PFSK-1 (cell line): ENCODE measurements at regions not wholly inside any gene's neighbourhood (a gene's known extent, or its start where the extent isn't known, plus 50 kb on each side); places are given as distances from the start of the nearest gene placed in this dataset.

ENCODE experiments used
- FOXP2 ChIP-seq: optimal IDR thresholded peaks from 2 replicates; pipeline ENCODE3; 2011; ENCODE audit warnings: borderline replicate concordance, control low read depth, inconsistent platforms; ENCODE audit not compliant: insufficient read depth; ENCODE audit errors: extremely low read length, extremely low read depth
- POLR2AphosphoS5 ChIP-seq: IDR thresholded peaks from 2 replicates; pipeline ENCODE4 v1.6.1; 2012; ENCODE audit warnings: low read depth, mild to moderate bottlenecking, control low read depth, low read length, moderate library complexity
- SIN3A ChIP-seq: IDR thresholded peaks from 2 replicates; pipeline ENCODE4 v1.6.1; 2012; ENCODE audit warnings: mild to moderate bottlenecking, low read length, moderate library complexity, borderline replicate concordance; ENCODE audit not compliant: insufficient read depth
- TAF1 ChIP-seq: IDR thresholded peaks from 2 replicates; pipeline ENCODE4 v1.6.1; 2012; ENCODE audit warnings: low read length, control low read depth, borderline replicate concordance; ENCODE audit not compliant: insufficient read depth
- TF ChIP-seq, protein P1 (sequence below), 2 experiments: IDR thresholded peaks; 2 replicates each; pipeline versions ENCODE4 v1.6.1 to v1.8.0; 2011 to 2012; ENCODE audit warnings: low read depth in 2 of 2, low read length in 2 of 2, control low read depth in 1 of 2, inconsistent platforms in 1 of 2, mild to moderate bottlenecking in 1 of 2, moderate library complexity in 1 of 2; ENCODE audit not compliant: insufficient read depth in 1 of 2

DNA sequence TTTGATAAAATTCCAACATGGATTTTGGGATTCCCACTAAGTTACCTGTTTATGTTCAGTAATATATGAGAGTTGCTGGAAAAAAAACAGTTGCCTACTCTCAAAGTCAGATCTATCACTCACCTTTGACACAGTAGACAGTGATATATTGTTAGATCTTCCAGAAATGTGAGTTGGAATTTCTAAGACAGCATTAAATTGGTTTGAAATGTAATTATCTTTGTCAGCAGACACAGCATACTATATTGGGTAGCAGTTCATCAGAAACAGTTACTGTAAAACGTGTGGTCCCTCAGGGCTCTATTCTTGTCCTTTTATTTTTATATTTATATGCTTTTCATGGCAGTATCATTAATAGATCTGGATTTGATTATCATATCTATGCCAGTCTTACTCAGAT is 433.6 kb upstream of the ARRDC3 start:
- TF ChIP-seq POLR2AphosphoS5, result no peak
- TF ChIP-seq SIN3A, result no peak
- TF ChIP-seq TAF1, result no peak
- no peak for TF ChIP-seq FOXP2

DNA sequence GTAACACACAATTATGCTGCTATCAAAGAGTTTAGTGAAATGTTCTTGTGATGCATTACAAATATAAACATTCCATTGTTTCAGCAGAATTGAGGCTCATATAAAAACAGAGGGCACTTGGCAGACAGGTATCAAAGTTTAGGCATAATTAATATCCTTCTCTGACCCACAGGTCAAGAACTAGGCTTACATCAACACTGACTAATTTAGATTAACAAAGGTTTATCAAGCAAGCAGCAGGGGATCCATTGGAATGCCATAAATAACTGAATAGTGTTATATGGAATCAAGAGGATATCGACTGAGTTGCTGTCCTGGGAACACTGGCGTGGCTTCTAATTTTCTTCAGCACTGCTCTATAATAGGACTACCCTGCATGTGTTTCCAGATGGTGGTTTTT is 414.5 kb upstream of the ARRDC3 start:
- TF ChIP-seq TAF1, result no peak
- no peak for TF ChIP-seq FOXP2
- TF ChIP-seq, protein P1, sequence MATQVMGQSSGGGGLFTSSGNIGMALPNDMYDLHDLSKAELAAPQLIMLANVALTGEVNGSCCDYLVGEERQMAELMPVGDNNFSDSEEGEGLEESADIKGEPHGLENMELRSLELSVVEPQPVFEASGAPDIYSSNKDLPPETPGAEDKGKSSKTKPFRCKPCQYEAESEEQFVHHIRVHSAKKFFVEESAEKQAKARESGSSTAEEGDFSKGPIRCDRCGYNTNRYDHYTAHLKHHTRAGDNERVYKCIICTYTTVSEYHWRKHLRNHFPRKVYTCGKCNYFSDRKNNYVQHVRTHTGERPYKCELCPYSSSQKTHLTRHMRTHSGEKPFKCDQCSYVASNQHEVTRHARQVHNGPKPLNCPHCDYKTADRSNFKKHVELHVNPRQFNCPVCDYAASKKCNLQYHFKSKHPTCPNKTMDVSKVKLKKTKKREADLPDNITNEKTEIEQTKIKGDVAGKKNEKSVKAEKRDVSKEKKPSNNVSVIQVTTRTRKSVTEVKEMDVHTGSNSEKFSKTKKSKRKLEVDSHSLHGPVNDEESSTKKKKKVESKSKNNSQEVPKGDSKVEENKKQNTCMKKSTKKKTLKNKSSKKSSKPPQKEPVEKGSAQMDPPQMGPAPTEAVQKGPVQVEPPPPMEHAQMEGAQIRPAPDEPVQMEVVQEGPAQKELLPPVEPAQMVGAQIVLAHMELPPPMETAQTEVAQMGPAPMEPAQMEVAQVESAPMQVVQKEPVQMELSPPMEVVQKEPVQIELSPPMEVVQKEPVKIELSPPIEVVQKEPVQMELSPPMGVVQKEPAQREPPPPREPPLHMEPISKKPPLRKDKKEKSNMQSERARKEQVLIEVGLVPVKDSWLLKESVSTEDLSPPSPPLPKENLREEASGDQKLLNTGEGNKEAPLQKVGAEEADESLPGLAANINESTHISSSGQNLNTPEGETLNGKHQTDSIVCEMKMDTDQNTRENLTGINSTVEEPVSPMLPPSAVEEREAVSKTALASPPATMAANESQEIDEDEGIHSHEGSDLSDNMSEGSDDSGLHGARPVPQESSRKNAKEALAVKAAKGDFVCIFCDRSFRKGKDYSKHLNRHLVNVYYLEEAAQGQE (IDR thresholded peaks at IDR 0.05; ENCODE audit: insufficient read depth in 1 of 2, low read depth in 2 of 2, low read length in 2 of 2), result no peak
- TF ChIP-seq SIN3A, result no peak
- no peak for TF ChIP-seq POLR2AphosphoS5

DNA sequence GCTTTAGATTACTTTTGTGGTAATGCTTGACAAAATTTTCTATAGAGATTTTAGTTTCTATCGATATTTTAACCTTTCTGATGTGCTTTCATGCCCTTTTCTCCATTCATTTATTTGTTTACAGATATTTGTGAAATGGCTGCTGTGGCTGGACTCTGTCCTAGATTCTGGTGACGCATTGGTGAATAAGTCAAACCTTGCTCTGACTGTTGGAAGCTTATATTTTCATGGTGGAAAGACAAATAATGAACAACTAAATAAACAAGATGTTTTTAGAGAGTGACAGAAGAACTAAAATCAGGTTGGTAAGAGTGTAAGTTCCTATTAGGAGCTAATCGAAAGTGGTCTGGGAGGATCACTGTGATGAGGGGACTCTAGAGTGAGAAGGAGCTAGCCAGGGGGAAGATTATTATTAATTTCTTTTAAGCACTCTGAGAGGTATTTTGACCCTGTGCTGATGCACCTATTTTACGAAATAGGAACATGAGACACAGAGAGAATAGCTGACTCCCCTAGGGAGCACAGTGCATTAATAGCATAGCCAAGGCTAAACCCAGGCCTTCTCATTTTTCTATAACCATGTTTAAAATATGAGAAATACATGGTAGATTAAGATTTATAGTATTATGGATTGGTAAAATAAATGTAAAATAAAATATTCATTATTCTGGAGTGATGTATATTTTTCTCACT is 411.9 kb upstream of the ARRDC3 start:
- TF ChIP-seq, protein P1 (IDR thresholded peaks at IDR 0.05; ENCODE audit: insufficient read depth in 1 of 2, low read depth in 2 of 2, low read length in 2 of 2), result no peak
- TF ChIP-seq POLR2AphosphoS5 (no peak), FOXP2 (no peak), SIN3A (no peak), TAF1 (no peak)

DNA sequence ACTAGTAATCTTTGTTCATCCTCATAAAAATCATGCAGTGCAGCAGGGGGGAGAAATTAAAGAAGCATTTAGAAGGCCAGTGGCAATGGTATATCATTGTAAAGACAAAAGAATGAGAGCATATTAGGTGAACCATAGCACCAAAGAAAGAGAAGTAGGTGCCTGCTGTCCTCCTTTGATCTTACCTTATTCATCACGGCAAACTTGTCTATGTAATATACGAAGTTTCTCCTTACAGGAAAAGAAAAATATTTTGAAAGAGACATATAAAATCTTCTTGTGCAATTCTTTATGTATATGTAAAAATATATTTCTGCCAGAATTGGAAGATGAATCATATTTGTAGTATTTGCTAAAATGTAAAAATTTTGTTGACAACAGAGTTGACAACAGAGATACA is 411.3 kb upstream of the ARRDC3 start:
- TF ChIP-seq TAF1 (no peak), SIN3A (no peak), POLR2AphosphoS5 (no peak), FOXP2 (no peak)
- TF ChIP-seq, protein P1 (IDR thresholded peaks at IDR 0.05; ENCODE audit: insufficient read depth in 1 of 2, low read depth in 2 of 2, low read length in 2 of 2), result no peak

DNA sequence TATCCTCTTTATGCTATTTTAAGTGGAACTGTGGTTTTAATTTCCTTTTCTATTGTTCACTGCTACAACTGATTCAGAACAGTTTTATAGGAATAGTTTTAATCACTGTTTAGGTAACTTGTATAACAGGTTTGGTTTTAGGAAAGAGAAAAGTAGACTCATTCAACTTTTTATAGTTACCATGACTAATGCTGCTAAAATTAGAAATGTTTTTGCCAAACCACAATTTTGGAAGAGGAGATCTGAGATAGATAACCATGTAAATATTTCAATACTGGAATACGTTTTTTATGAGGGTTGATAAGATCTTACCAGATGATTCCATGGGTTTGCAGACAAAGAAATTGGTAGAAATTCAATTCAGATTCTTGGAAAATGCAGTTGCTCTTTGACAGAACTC is 404.6 kb upstream of the ARRDC3 start:
- no peak for TF ChIP-seq SIN3A
- TF ChIP-seq, protein P1 (IDR thresholded peaks at IDR 0.05; ENCODE audit: insufficient read depth in 1 of 2, low read depth in 2 of 2, low read length in 2 of 2), result no peak
- TF ChIP-seq TAF1, result no peak
- TF ChIP-seq POLR2AphosphoS5, result no peak
- no peak for TF ChIP-seq FOXP2
